HL-60/S4 treated with phorbol 12-myristate 13-acetate at 8.2 ng/mL for 4 days and 3 days (cell line): ENCODE measurements at regions not wholly inside any gene's neighbourhood (a gene's known extent, or its start where the extent isn't known, plus 50 kb on each side); places are given as distances from the start of the nearest gene placed in this dataset.

Experiments used
- in situ Hi-C: fragments of 300-500 bp; cut with MboI; formaldehyde crosslinking; loops from 2 replicates; pipeline ENCODE4 v1.15.0; 2022; ENCODE audit warnings: low sequenced_read_pairs

DNA sequence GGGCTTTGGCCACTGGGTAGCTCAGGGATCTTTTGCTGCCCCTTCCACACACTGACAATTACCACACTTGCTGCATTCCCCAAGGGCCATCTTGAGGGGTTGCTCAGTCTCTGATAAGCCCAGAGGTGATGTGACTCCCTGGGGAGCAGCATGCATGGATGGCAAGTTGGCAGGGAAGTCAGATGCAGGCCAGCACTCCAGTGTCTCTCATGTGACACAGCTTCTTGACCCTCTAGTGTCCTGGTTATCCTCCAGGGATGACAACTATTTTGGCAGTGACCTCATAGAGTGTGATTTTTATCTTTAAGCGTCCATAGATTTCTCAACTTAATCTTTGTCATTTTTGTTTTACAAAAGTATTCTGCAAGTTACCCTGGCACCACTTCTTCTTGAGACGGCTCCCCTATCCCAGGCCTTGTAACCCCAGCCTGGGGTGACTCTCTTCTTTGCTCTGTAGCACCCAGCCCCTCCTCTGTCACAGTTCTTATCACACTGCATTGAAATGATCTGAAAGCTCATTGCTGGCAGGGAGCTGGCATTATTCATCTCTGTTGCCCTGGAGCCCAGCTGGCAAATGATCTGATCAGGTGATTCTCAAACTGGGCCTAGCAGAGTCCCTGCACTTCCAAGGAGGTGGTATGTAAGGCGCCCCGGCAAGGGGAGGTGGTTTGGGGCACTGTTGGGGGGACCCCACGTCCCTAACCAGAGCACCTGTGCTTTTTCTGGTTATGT is 72.6 kb downstream of the TENT5C start:
- in situ Hi-C loops, result loop anchor here (10.0 kb wide), 1 partner anchor 144 kb away; no protein-coding TSS in a partner anchor

DNA sequence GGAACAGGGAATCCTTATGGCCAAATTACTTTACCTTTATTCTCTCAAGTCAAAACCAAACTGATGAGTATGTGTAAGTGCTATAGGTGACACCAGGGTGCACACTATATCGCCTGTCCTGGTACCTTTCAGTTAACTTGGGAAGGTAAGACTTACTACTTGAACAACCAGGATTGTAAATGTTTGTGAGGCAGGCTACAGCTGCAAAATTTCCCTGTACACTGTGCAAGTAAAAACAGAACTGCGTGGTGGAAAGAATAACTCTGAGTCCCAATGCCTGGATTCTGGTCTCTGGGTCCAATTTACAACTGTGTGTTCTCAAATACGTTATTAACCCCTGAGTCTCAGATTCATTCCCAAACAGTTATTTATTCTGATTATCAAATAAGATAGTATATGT is 73.5 kb downstream of the TENT5C start:
- in situ Hi-C loops, result loop anchor here (10.0 kb wide), 1 partner anchor 144 kb away; no protein-coding TSS in a partner anchor

DNA sequence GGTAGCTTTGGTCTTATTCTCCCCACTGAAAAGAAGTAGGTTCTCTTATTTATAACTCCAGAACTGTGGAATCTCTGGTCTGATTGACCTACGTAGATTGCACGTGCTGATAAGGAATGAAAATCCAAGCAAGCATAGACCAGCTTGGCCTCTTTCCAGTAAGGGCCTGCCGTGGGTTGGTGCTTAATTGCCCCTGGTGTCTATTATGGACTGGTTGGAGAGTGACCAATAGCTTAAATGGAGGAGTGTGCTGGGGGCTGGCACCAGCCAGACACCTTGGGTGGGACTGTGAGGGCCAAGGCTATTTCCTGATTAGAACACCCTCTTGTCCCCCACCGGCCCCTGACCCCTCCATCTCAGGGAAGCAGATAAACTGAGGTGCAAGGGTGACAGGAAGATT is 74.0 kb downstream of the TENT5C start:
- in situ Hi-C loops, result loop anchor here (10.0 kb wide), 1 partner anchor 145 kb away; no protein-coding TSS in a partner anchor

DNA sequence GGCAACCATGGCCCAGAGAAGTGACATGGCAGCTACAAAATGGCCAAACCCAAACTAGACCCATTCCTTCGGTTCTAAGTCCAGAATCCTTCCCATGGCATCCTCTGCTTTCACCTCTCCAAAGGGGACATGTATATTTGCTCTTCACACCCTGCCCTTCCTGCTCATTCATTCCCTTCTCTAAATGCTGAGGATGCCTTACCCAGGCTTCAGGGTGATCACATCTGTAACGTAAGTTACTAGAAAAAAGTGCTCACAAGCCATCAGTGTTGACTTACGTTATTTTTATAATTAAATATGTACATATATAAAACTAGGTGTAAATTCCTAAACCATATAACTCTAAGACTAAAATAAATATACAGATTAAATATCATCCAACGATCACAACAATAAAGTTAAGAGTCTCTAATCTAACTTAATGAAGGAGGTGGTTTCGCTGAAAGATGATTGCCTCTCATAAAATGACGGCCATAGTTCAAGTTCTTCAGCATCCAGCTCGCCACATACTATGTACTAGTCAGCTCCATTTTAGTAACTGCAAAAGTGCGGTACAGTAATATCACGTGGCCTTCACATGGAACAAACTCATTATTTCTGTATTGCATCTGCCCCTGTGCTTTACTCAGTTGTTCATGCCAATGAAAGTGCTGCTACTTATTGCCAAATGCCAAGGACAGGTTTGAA is 74.6 kb downstream of the TENT5C start:
- in situ Hi-C loops, result no loop called here

DNA sequence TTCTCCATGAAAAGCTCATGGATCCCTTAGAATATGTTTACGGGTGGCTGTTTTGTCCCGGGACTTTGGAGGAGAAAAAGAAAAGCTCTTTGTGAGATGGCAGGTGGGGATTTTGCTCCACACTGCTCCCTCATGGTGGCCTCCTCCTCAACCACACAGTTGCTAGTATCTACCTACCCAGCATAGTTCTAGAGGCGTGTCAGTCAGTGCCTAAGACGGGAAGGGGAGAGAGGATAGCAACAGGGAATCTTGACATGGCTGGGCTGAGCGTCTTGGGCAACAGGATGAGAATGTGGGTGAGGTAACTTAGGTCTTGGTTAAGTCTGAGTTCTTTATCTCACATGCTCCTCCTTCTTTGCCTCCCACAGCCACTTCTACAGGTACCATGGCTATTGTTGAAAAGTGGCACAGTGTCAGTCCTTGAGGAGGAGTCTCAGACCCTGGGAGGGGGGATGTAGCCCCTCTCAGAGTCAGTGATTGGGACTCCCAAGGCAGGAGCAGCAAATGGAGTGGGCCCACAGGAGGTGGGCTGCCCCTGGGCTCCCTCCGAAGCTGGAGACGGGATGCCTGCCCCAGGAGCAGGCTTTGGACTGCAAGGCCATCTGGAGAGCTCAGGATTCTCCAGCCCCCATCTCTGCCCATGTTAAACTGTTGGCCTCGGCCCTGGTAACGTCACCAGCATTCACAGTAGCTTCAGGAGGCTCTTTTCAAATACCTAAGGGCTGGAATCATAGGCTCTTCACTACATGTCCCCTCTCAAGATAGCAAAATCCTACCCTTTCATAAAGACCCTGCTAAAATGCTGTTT is 75.4 kb downstream of the TENT5C start:
- in situ Hi-C loops, result no loop called here

DNA sequence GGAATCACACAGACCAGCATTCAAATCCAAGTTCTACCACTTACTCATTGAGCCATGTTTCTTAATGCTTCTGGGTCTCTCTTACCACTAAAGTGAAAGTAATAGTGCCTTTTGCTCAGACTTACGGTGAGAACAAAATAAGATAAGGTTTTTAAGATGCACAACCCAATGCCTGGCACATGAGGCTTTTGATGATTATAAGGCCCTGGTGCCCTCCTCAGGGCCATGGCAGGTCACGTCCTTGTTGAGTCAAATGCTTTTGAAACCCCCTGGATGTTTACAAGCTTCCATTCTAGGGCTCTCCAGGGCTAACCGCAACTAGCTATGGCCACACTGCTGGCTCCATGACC is 76.0 kb downstream of the TENT5C start:
- in situ Hi-C loops, result no loop called here

DNA sequence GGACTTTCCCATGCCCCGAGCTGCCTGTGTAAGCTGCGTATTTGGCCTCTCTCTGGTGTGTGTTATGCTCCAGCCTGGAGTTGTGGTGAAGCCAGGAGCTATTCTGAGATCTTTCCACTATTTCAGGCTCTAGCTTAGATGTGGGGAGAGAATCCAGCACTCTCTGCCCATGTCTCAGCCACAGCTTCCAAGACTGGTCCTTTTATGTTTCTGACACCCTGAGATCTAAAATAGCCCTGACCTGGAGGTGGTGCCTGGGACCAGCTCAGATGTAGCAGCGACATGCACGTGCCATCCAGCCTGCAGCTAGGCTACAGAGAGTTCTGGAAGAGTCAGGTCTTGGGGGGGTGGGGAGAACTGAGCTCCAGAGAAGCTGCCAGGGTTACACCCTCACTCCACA is 76.5 kb downstream of the TENT5C start:
- in situ Hi-C loops, result no loop called here

DNA sequence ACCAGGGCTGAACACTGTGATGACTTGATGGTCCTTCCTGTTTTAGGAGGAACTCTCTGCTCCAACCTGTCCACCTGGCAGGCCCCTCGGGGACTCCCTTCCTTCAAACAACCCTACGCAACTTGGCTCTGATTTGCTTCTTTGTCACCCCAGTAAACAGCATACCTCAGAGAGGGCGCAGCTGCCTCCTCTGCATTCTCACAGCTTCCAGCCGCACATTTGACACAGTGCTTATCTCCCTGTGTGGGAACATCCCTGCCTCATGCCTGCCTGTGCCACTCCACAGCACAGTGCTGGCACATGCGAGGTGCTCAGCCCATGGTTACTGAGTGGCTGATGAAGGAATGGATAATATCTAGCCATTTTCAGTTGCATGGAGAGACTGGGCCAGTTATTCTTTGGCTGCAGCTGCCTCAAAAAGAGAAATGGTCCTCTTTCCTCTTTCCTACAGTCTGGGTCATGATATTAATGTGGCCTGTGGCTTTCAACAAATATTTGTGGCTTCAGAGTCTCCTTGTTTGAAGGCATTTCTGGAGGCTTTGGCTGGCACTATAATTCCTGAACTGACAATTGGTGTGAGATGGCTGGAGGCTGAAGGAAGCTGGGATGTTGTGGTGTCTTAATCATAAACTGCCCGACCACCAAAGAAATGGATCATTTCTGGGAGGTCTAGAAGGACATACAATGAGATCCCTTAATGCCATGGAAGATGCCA is 77.9 kb downstream of the TENT5C start:
- in situ Hi-C loops, result no loop called here

DNA sequence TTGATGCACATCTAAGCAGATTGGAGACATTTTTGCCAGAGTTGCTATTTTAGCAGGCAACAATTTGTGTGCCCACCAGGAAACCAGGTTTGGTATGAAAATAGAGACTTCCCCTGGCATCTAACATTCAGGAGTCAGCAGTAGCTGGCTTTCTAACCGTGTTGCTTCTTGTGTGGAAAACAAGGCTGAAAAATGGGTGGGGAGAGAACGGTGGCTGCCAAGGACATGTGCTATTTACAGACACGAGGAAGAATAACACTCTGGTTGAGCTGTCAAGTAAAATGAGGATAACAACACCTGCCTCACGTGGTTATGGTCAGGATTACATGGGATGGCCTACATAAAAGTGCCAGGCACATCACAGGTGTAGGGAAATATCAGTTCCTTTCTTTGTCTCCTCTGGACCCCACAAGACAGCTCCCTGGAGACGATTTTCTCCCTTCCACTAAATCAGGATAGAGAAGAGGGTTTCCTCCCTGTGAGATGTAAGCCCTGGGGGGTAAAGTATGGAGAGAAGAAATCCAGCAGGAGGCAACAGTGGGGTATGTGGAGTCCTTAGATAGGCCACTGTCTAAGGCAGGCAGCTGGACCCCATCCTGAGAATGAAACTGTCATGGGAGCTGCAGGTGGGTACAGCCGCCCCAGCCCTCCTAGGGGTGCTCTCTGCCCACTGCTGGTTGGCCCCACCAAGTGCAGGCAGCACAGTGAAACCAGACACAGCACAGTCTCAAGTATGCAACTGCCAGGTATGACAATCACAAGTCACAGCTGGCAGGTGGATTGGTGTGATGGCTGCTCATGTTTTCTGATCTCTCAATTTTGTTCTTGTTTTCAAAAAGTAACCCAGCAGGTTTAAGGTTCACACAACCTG is 80.3 kb downstream of the TENT5C start:
- in situ Hi-C loops, result no loop called here

DNA sequence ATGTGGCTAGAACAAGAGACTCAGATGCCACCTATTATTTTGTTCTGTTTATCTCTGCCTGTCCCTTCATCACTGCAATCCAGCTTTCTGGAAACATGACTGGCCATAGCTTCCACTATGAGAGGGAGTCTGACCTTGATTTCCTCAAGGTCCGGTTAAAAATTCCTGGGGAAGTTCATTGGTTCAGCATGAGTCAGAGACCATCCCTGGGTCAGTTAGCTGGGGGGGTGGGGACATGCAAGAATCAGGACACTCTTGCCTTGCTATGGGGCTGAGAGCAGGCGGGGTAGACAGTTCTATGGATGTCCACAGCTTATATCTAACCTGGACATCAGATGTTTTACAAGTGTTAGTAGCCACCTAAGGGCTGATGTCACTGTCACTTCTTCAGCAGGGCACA is 81.1 kb downstream of the TENT5C start:
- in situ Hi-C loops, result no loop called here

DNA sequence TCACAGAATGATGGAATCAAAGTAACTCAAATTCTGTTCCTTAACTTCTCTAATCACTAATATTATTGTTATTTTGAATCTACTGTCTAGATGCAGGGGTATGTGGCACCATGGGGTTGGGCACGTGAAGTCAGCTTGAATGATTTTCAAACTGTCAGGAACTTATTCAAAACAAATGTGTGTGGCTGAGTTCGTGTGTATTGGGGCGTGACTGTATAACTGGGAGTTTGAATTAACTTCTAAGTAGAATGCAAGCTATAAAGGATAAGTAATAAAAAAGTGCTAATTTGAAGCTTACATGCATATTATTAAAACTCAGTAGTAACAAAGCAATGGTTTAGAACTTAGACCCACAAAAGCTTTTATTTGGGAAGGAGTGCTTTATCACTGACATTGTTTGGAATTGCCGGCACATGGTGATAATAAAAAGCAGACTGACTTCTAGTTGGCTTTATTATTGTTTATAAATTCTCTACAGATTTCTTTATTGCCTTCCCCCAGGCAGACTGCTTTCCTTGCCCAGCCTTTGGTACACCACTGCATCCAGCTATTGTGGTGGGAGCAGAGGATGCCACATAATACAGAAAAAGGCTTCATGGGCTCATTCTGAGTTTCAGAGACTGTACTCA is 84.3 kb downstream of the TENT5C start:
- in situ Hi-C loops, result no loop called here

DNA sequence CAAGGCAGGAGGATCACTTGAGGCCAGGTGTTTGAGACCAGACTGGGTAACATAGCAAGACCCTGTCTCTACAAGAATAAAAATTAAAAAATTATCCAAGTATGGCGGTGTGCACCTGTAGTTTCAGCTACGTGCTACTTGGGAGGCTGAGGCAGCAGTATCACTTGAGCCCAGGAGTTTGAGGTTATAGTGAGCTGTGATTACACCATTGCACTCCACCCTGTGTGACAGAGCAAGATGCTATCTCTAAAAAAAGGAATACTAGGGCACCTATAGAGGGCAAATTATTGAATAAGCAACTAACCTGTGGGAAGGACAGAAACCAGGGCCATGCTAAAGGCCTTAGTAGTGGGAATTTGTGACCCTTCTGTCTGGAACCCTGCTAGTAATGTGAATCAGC is 86.1 kb downstream of the TENT5C start:
- in situ Hi-C loops, result no loop called here

DNA sequence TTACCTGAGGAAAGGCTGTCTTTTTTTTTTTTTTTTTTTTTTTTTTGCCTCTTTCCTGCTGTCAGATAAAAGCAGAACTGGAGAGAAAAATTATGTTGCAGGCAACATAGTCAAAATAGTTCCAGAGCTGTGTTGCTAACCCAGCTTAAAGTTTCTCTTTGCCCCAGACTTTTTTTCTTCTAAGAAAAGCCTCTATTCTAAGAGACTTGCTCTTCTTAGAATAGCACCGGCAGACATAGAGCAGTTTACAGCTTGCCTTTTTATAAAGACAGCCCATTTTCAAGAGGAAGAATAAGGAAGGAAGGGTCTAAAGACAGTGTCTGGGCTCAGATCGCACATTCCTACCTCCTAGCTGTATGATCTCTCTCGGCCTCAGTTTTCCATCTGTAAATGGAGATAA is 88.7 kb downstream of the TENT5C start:
- in situ Hi-C loops, result no loop called here

DNA sequence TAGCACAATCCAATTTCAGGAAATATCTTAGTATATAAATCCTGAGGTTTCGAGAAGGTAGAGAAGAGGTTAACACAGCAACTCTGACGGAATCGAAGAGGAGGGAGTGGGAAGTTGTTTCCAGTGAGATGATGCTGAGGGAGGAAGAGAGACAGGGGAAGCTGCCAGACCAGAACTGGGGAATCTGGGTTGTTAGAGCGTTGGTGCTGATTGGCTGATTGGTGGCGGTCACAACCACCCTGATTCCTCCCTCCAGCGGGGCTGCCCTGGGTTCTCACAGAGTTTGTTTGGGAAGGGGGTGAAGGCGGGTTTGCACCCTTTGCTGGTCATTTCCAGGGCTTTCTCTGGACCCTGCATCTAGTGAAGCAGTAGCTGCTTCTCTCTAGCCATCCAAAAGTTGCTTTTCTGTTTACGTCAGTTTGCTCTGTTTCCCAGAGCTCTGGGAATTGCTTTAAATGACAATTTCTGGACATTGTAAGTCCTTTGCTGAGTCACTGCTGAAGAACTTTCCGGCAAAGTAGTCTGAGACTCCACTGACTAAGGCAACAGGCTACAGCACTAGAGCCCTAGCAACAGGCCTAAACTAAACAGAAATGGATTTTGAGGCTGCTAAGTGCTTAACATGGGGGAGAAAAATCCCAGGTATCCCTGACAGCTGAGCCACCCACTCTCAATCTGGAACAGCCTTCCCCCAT is 90.1 kb downstream of the TENT5C start:
- in situ Hi-C loops, result no loop called here

DNA sequence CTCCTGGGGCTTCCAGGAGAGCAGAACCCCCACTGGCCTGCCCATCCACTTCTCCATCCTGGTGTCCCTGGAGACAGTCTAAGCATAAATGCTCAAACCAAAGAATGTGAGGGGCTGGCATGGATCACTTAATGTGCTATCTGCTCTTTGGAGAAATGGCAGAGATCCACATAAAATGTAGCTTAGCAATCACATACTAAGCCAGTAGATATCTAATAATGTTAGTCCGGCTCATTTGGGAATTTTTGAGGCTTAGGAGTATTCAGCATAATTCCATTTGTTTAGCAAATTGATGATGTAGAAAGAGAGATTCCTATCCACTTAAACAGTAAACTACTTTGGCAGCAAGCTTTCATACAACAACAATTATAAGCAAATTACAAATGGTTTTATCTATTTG is 90.7 kb downstream of the TENT5C start:
- in situ Hi-C loops, result no loop called here

DNA sequence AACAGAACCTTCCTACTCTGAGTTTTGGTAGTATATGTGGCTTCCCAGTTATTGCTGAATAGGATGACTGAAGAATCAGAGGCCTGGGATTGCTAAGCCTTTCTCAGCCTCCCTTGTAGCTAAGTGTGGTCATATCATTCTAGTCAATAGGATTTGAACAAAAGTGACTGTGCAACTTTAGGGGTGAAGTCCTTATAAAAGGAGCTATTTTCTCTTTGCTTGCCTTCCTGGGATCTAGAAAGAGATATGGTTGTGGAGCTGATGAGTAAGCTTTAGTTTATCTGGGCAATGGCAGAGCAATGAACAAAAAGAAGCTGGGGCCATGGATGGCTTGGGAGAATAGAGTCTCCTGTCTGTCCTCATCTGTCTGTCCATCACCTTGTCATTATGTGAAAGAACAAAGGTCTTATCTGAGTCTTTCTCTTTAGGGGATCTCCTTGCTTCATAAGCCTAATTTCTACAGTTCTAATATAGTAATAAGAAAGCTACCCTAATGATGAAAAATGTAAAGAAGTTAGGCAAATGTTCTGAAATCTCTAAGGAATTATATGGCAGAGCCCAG is 91.5 kb downstream of the TENT5C start:
- in situ Hi-C loops, result no loop called here

DNA sequence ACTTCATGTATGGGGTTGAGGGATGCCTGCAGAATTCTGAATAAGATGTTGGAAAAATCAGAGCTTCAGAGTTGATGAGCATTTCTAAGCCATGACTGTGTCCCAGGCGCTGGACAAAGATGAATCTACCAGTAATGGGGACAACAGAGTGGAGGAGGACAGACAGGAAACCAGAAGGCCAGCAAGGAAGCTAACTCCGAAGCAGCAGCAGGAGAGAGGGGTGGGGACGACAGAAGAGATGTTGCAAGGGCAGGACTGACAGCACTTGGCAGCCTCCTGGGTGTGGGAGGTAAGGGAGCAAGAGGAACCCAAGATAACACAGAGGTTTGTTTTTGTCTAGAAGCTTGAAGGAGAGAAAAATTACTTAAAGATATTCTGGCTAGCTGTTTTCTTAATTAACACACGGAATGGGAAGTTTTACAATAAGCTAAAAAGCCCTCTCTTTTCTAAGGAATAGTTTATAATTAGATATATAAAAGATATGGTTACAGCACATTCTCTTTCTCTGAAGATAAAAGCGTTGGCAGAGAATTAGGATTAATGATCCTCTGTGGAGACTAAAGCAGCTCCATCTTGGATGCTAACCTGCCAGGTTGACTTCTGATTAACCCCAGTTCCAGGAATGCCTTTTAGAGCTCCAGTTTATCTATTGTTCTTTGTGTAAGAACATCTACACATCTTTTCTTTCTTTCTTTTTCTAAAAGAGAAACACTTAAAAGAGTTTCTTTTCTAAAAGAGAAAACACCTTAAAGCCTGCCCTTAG is 92.7 kb downstream of the TENT5C start:
- in situ Hi-C loops, result no loop called here

DNA sequence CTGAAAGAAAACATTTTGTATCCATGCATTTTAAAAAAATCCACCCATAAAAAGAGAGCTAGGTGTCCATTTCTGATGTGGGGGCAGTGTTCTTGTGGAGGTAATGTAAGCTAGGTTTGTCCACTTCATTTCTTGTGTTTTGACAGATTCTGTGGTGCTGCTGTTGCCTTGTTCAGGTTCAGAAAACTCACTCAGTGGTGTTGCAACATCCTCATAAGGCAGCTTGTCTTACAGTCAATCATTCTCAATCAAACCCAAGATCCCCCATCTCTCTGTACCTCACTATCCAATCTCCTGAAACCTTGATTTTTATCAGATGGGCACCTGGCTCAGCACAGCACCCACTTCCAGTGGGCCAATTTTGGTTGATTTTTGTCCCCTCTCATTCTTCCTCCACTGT is 94.1 kb downstream of the TENT5C start:
- in situ Hi-C loops, result no loop called here
